Parathyroid adenoma (tissue), 2 donors: ENCODE measurements at regions not wholly inside any gene's neighbourhood (a gene's known extent, or its start where the extent isn't known, plus 50 kb on each side); places are given as distances from the start of the nearest gene placed in this dataset.
A peak's percentile ranks its signal among the peaks of the same experiment; 100 is the strongest.

ENCODE experiments used
- H2AFZ ChIP-seq: fragments of 300-600 bp; sonication (generic); one replicate; pipeline ENCODE4 v1.7.0; 2017; ENCODE audit warnings: antibody characterized with exemption, mild to moderate bottlenecking
- H3K27ac ChIP-seq: fragments of 300-600 bp; sonication (generic); one replicate; pipeline ENCODE4 v1.7.0; 2017
- H3K27me3 ChIP-seq: fragments of 300-600 bp; sonication (generic); one replicate; pipeline ENCODE4 v1.7.0; 2017; ENCODE audit warnings: low read length; ENCODE audit not compliant: control insufficient read depth, insufficient read depth
- H3K36me3 ChIP-seq: fragments of 300-600 bp; sonication (generic); one replicate; pipeline ENCODE4 v1.7.0; 2017; ENCODE audit warnings: low read length; ENCODE audit not compliant: control insufficient read depth, insufficient read depth
- H3K4me1 ChIP-seq: fragments of 300-600 bp; sonication (generic); one replicate; pipeline ENCODE4 v1.7.0; 2017; ENCODE audit warnings: control low read depth
- H3K4me2 ChIP-seq: fragments of 300-600 bp; sonication (generic); one replicate; pipeline ENCODE4 v1.7.0; 2017; ENCODE audit warnings: low read length
- H3K4me3 ChIP-seq: fragments of 300-600 bp; sonication (generic); one replicate; pipeline ENCODE4 v1.7.0; 2017; ENCODE audit warnings: low read depth, low read length
- H3K79me2 ChIP-seq: fragments of 300-600 bp; sonication (generic); one replicate; pipeline ENCODE4 v1.7.0; 2017; ENCODE audit warnings: control low read depth
- H3K9ac ChIP-seq: fragments of 300-600 bp; sonication (generic); one replicate; pipeline ENCODE4 v1.7.0; 2017; ENCODE audit warnings: mild to moderate bottlenecking
- H3K9me3 ChIP-seq: fragments of 300-600 bp; sonication (generic); one replicate; pipeline ENCODE4 v1.7.0; 2017; ENCODE audit warnings: low read length; ENCODE audit not compliant: control insufficient read depth
- TF ChIP-seq, protein P1 (sequence below): fragments of 300-600 bp; sonication (generic); IDR thresholded peaks from one replicate; pipeline ENCODE4 v1.7.0; 2017; ENCODE audit warnings: antibody characterized with exemption, mild to moderate bottlenecking
- donor health status: primary hyperparathyroidism.

- Histone ChIP-seq H3K79me2 (no peaks in the 10 kb centered on the region), H3K4me1 (no peaks in the 10 kb centered on the region), H3K4me3 (no peak overlapping the region), H2AFZ (no peak overlapping the region), H3K36me3 (no peaks in the 10 kb centered on the region), H3K27me3 (no peaks in the 10 kb centered on the region), H3K27ac (no peak overlapping the region), H3K4me2 (no peak overlapping the region), H3K9me3 (no peaks in the 10 kb centered on the region), H3K9ac (no peak overlapping the region)
- TF ChIP-seq, protein P1, sequence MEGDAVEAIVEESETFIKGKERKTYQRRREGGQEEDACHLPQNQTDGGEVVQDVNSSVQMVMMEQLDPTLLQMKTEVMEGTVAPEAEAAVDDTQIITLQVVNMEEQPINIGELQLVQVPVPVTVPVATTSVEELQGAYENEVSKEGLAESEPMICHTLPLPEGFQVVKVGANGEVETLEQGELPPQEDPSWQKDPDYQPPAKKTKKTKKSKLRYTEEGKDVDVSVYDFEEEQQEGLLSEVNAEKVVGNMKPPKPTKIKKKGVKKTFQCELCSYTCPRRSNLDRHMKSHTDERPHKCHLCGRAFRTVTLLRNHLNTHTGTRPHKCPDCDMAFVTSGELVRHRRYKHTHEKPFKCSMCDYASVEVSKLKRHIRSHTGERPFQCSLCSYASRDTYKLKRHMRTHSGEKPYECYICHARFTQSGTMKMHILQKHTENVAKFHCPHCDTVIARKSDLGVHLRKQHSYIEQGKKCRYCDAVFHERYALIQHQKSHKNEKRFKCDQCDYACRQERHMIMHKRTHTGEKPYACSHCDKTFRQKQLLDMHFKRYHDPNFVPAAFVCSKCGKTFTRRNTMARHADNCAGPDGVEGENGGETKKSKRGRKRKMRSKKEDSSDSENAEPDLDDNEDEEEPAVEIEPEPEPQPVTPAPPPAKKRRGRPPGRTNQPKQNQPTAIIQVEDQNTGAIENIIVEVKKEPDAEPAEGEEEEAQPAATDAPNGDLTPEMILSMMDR: no peak
Measured at GRCh38 chr7:56578612-56579011, 462.4 kb upstream of the NUPR2 start.

DNA sequence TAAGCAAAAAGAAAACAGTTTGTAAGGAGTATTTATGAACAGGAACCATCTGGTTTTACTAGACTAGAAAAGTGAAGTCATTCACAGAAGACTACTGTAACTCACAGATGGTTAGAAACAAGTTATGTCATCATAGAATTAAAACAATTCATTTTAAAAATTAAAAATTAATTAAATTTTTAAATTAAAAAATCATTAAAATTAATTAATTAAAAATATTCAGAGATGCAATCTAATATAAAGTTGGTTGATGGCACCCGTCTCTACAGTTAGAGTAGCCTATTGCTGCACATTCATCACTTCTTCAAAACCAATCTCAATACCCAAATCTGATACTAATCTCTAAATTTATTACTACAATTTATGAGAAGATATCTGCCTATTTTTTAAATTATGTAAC, 454.8 kb upstream of the NUPR2 start:
- Histone ChIP-seq H2AFZ (no peak overlapping the region), H3K4me1 (no peaks in the 10 kb centered on the region), H3K9me3 (no peaks in the 10 kb centered on the region), H3K79me2 (no peaks in the 10 kb centered on the region), H3K27ac (no peak overlapping the region), H3K4me2 (no peak overlapping the region), H3K4me3 (no peak overlapping the region), H3K36me3 (no peaks in the 10 kb centered on the region), H3K27me3 (no peaks in the 10 kb centered on the region), H3K9ac (no peak overlapping the region)
- TF ChIP-seq, protein P1: no peak

GRCh38 chr7:56538541-56539429, 422.6 kb upstream of the NUPR2 start:
- Histone ChIP-seq H3K27ac (no peak overlapping the region), H3K27me3 (no peaks in the 10 kb centered on the region), H3K9me3 (no peaks in the 10 kb centered on the region), H3K9ac (no peak overlapping the region), H3K4me3 (peak overlapping the region; percentile 31), H3K36me3 (no peaks in the 10 kb centered on the region), H2AFZ (no peak overlapping the region), H3K79me2 (no peaks in the 10 kb centered on the region), H3K4me1 (no peaks in the 10 kb centered on the region), H3K4me2 (no peak overlapping the region)
- TF ChIP-seq, protein P1: no peak

DNA sequence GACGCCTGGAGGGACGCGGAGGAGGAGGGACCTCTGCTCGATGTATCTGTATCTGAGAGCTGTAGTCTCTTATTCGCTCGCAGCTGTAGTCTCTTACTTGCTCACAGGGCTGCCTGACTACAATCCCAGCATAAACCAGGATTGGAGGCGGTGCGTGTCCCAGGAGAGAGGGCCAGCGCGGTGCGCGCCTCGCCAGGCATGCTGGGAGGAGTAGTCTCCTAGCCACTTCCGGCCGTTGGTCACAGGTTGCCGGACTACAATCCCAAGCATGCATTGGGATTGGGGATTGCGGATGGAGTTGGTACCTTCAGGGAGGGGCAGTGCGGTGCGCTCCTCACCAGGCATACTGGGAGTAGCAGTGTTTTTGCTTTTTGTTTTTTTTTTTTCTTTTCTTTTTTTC, 421.7 kb upstream of the NUPR2 start:
- H3K4me1 ChIP-seq: no peaks in the 10 kb centered on the region
- TF ChIP-seq, protein P1: no peak
- no peaks in the 10 kb centered on the region for H3K36me3 ChIP-seq
- H3K79me2 ChIP-seq: no peaks in the 10 kb centered on the region
- no peak overlapping the region for H2AFZ ChIP-seq
- H3K27me3 ChIP-seq: no peaks in the 10 kb centered on the region
- no peak overlapping the region for H3K27ac ChIP-seq
- H3K9ac ChIP-seq: no peak overlapping the region
- H3K4me2 ChIP-seq: peak overlapping the region; percentile 42
- no peaks in the 10 kb centered on the region for H3K9me3 ChIP-seq
- H3K4me3 ChIP-seq: peak overlapping the region; percentile 31

DNA sequence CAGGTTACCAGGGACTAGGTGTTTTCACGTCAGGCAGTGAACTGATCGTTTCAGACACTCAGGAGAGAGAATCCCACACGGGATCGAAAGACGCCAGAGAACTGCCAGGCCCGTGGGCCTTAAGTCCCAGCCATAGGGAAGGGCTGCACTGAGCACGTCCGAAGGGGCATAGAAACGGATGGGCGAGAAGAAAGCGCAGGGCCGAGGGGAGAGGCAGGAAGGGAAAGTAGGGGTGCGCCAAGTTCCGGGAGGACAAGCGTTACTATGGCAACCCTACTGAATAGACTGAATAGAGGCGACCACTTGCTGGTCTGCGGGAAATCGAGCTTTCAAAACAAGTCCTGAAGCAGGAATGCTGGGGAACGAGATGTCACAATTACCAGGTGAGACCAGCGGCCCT, 421.3 kb upstream of the NUPR2 start:
- Histone ChIP-seq H3K27me3 (no peaks in the 10 kb centered on the region), H3K27ac (no peak overlapping the region), H3K9me3 (no peaks in the 10 kb centered on the region), H3K9ac (no peak overlapping the region), H2AFZ (no peak overlapping the region), H3K36me3 (no peaks in the 10 kb centered on the region), H3K79me2 (no peaks in the 10 kb centered on the region), H3K4me2 (peak overlapping the region; percentile 42), H3K4me3 (peak overlapping the region; percentile 31), H3K4me1 (no peaks in the 10 kb centered on the region)
- TF ChIP-seq, protein P1: no peak
